ENCODE measurements at regions not wholly inside any gene's neighbourhood (a gene's known extent, or its start where the extent isn't known, plus 50 kb on each side); places are given as distances from the start of the nearest gene placed in this dataset.

GRCh38 chr2:71276311-71277146, 49.6 kb upstream of the PAIP2B start (continued):
- TF ChIP-seq ZNF503 (CRISPR knock-in tag; IDR thresholded peaks at IDR 0.05) (no peak), THAP9 (CRISPR knock-in tag; IDR thresholded peaks at IDR 0.05; ENCODE audit: borderline replicate concordance) (peak; percentile 23; the same call in 1 of the 2 replicates), TFDP2 (CRISPR knock-in tag; IDR thresholded peaks at IDR 0.05) (peak; percentile 97), ZFP82 (CRISPR knock-in tag; IDR thresholded peaks at IDR 0.05; ENCODE audit: borderline replicate concordance) (peak; percentile 76; the same call in 1 of the 2 replicates), SIN3A (IDR thresholded peaks at IDR 0.05; ENCODE audit: borderline replicate concordance, low read depth, low read length) (no peak), ZNF557 (CRISPR knock-in tag; IDR thresholded peaks at IDR 0.05) (no peak), SYNCRIP (IDR thresholded peaks at IDR 0.05; ENCODE audit: insufficient read depth, low read depth, low read length) (no peak), ZNF577 (CRISPR knock-in tag; IDR thresholded peaks at IDR 0.05; ENCODE audit: borderline replicate concordance, low read depth) (0 out of 2 replicates have a peak, but pooled peaks have one; percentile 84), ATF3 (CRISPR knock-in tag; IDR thresholded peaks at IDR 0.05) (0 out of 2 replicates have a peak, but pooled peaks have one; percentile 39), HOXA3 (CRISPR knock-in tag; IDR thresholded peaks at IDR 0.05) (peak; percentile 70), ZMAT3 (CRISPR knock-in tag; conservative IDR thresholded peaks at IDR 0.05) (peak; percentile 92), DZIP1 (CRISPR knock-in tag; IDR thresholded peaks at IDR 0.05) (no peak; the same call in 1 of the 2 replicates), THAP11 (CRISPR knock-in tag; IDR thresholded peaks at IDR 0.05) (peak; percentile 55; the same call in 1 of the 2 replicates), NFIC (IDR thresholded peaks at IDR 0.05; ENCODE audit: low read length) (no peak), ZNF572 (CRISPR knock-in tag; IDR thresholded peaks at IDR 0.05) (no peak), ZFX (CRISPR knock-in tag; IDR thresholded peaks at IDR 0.05; ENCODE audit: low read depth) (peak; percentile 37; the same call in 1 of the 2 replicates), BRF2 (CRISPR knock-in tag; IDR thresholded peaks at IDR 0.05) (0 out of 2 replicates have a peak, but pooled peaks have one; percentile 72)

All from HepG2 (cell line).